SH-SY5Y (cell line): ENCODE measurements at regions not wholly inside any gene's neighbourhood (a gene's known extent, or its start where the extent isn't known, plus 50 kb on each side); places are given as distances from the start of the nearest gene placed in this dataset.

Experiments
- GATA2 ChIP-seq: IDR thresholded peaks from 2 replicates; pipeline ENCODE4 v1.6.1; 2011; ENCODE audit warnings: mild to moderate bottlenecking, low read depth, low read length
- GATA3 ChIP-seq: IDR thresholded peaks from 2 replicates; pipeline ENCODE4 v1.6.1; 2011; ENCODE audit warnings: low read depth, mild to moderate bottlenecking, low read length, moderate library complexity

- TF ChIP-seq GATA2 (no peak), GATA3 (no peak)
Measured at GRCh38 chr1:222181191-222181590, 366.7 kb downstream of the HHIPL2 start.
